Mesothelial cell of epicardium (in vitro differentiated cells): ENCODE measurements at regions not wholly inside any gene's neighbourhood (a gene's known extent, or its start where the extent isn't known, plus 50 kb on each side); places are given as distances from the start of the nearest gene placed in this dataset.

ENCODE experiments used
- DNase-seq, 2 experiments: peaks; one replicate each; pipeline ENCODE4 v3.0.0; 2021; ENCODE audit warnings: low spot score in 2 of 2; ENCODE audit not compliant: unreplicated experiment in 2 of 2
- H3K27ac Mint-ChIP-seq: 2 replicates; pipeline ENCODE4 v1.8.0; 2021; ENCODE audit warnings: mixed read lengths
- H3K27me3 Mint-ChIP-seq: 2 replicates; pipeline ENCODE4 v1.8.0; 2021; ENCODE audit warnings: low read depth, mixed read lengths
- H3K36me3 Mint-ChIP-seq: 2 replicates; pipeline ENCODE4 v1.8.0; 2021; ENCODE audit warnings: mixed read lengths
- H3K4me1 Mint-ChIP-seq: 2 replicates; pipeline ENCODE4 v1.8.0; 2021; ENCODE audit warnings: mixed read lengths
- H3K4me3 Mint-ChIP-seq: 2 replicates; pipeline ENCODE4 v1.8.0; 2021; ENCODE audit warnings: mild to moderate bottlenecking, moderate library complexity, mixed read lengths
- H3K9me3 Mint-ChIP-seq: 2 replicates; pipeline ENCODE4 v1.8.0; 2021; ENCODE audit warnings: mixed read lengths
- TF ChIP-seq, protein P1 (sequence below): fragments of 200-600 bp; sonication (generic); IDR thresholded peaks from one replicate; pipeline ENCODE4 v1.5.0; 2021; ENCODE audit warnings: antibody characterized with exemption; ENCODE audit not compliant: unreplicated experiment

DNA sequence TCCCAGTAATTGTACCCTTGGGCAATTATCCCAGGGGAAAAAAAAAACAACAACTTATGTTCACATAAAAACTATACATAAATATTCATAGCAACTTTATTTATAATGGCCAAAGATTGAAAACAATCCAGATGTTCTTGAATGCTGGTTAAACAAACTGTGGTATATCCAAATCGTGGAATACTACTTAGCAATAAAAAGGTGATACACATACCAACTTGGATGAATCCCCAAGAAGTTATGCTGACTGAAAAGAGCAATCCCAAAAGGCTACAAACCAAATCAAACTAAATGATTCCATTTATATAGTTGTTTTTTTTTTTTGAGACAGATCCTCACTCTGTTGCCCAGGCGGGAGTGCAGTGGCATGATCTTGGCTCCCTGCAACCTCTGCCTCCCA lies 129.7 kb downstream of the QRSL1 start:
- TF ChIP-seq, protein P1, sequence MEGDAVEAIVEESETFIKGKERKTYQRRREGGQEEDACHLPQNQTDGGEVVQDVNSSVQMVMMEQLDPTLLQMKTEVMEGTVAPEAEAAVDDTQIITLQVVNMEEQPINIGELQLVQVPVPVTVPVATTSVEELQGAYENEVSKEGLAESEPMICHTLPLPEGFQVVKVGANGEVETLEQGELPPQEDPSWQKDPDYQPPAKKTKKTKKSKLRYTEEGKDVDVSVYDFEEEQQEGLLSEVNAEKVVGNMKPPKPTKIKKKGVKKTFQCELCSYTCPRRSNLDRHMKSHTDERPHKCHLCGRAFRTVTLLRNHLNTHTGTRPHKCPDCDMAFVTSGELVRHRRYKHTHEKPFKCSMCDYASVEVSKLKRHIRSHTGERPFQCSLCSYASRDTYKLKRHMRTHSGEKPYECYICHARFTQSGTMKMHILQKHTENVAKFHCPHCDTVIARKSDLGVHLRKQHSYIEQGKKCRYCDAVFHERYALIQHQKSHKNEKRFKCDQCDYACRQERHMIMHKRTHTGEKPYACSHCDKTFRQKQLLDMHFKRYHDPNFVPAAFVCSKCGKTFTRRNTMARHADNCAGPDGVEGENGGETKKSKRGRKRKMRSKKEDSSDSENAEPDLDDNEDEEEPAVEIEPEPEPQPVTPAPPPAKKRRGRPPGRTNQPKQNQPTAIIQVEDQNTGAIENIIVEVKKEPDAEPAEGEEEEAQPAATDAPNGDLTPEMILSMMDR, result no peak
- no peak for DNase-seq
- Mint-ChIP-seq H3K36me3 (peaks cover 2% of the 10 kb centered on the region), H3K27me3 (no peaks in the 10 kb centered on the region), H3K4me1 (peaks cover 7% of the 10 kb centered on the region), H3K9me3 (peaks cover 24% of the 10 kb centered on the region), H3K27ac (no peak overlapping the region), H3K4me3 (no peak overlapping the region)

DNA sequence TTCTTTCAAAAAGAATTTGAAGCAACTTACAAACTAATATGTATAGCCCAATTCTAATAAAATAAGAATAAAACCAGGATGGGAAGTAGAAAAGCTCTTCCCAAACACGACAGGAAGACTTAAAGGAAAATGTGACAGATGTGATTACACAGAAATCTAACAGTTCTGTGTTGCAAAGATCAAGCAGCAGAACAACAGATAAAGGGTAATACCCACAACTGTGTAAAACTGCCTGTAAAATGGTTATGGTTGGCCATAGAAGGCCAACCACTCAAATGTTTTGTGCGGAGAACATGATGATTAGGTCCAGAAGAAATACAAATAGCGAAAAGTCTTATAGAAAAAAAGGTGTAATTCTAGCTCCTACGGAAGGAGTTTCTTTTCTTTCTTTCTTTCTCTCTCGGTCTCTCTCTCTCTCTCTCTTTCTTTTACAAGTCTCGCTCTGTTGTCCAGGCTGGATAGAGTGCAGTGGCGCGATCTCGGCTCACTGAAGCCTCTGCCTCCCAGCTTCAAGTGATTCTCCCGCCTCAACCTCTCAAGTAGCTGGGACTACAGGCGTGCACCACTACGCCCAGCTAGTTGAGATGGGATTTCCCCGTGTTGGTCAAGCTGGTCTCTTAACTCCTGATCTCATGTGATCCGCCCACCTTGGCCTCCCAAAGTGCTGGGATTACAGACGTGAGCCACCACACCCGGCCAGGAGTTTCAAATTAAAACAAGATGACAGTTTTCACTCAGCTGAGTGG lies 128.5 kb downstream of the QRSL1 start:
- TF ChIP-seq, protein P1, result no peak
- H3K27ac Mint-ChIP-seq, result peak overlapping the region; percentile 73

GRCh38 chr6:106757267-106757666 lies 127.9 kb downstream of the QRSL1 start:
- Mint-ChIP-seq H3K36me3 (no peaks in the 10 kb centered on the region), H3K4me3 (no peak overlapping the region), H3K27me3 (no peaks in the 10 kb centered on the region), H3K4me1 (peaks cover 7% of the 10 kb centered on the region), H3K9me3 (peaks cover 20% of the 10 kb centered on the region), H3K27ac (no peak overlapping the region)
- no peak for DNase-seq
- TF ChIP-seq, protein P1, result no peak

More for the DNA sequence above, 128.5 kb downstream of the QRSL1 start:
- Mint-ChIP-seq H3K4me1 (peaks cover 7% of the 10 kb centered on the region), H3K27me3 (no peaks in the 10 kb centered on the region), H3K9me3 (peaks cover 24% of the 10 kb centered on the region), H3K36me3 (peaks cover 2% of the 10 kb centered on the region), H3K4me3 (no peak overlapping the region)
- no peak for DNase-seq

DNA sequence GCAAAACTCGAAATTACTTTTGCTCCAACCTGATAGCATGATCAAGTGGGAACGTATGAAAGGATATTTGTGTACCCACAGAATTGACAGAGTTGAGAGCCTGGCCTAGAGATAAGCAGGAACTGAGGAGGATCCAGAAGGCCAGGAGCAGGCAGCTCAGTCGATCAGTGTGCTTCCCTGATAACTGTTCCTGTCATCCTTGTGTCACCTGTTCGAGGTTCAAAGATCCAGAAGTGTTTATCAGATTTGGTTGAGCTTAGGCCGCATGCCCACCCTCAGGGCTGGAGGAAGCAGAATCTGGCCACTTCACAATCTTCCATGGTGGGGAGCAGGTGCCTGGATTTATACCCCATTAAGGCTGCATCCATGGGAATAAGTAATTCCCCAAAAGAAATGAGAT lies 124.8 kb downstream of the QRSL1 start:
- Mint-ChIP-seq H3K4me3 (no peak overlapping the region), H3K27me3 (no peaks in the 10 kb centered on the region), H3K27ac (no peak overlapping the region), H3K9me3 (no peaks in the 10 kb centered on the region), H3K4me1 (peaks cover 30% of the 10 kb centered on the region), H3K36me3 (no peaks in the 10 kb centered on the region)
- DNase-seq, result no peak
- TF ChIP-seq, protein P1, result no peak

- Mint-ChIP-seq H3K4me3 (no peak overlapping the region), H3K27ac (no peak overlapping the region), H3K4me1 (peaks cover 43% of the 10 kb centered on the region), H3K9me3 (no peaks in the 10 kb centered on the region), H3K36me3 (no peaks in the 10 kb centered on the region), H3K27me3 (no peaks in the 10 kb centered on the region)
- DNase-seq, result no peak
- TF ChIP-seq, protein P1, result no peak
These were observed 123.3 kb downstream of the QRSL1 start for GRCh38 chr6:106752641-106753040.
